ENCODE measurements at regions not wholly inside any gene's neighbourhood (a gene's known extent, or its start where the extent isn't known, plus 50 kb on each side); places are given as distances from the start of the nearest gene placed in this dataset.

DNA sequence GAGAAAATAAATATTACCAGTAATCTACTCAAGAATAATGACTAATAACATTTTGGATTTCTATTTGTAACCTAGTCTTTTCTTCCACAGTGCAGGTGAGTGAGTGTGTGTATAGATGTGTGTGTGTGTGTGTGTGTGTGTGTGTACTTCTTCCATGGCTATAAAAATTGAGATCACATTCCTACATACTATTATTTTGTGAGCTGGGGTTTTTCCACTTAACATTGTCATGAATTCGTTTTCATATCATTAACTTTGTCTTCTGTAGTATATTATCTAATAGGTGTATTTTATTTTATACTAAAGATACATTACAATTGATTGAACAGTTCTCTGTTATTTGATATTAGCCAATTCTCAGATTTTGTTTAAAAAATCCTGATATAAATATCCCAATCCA is 152.4 kb upstream of the TRPC7 start:
- RAD21 ChIA-PET (ENCODE audit: unreplicated experiment) = no interaction called here
- H3K27me3 ChIP-seq (replicated peaks in 1 of 2; ENCODE audit: control insufficient read depth in 2 of 2, insufficient read depth in 2 of 2, low read length in 1 of 2) = no peaks in the 10 kb centered on the region
- BruUV-seq (replicated peaks) = no TSS peak
- in situ Hi-C loops (cut with MboI) (no loop called here), intact Hi-C loops (cut with micrococcal nuclease; ENCODE audit: unreplicated experiment) (no loop called here)
- no peak overlapping the region for H3K27ac ChIP-seq (ENCODE audit: control insufficient read depth, insufficient read depth)
- H3K9me3 ChIP-seq (replicated peaks; ENCODE audit: control insufficient read depth, insufficient read depth, low read length) = no peaks in the 10 kb centered on the region
- SMC1A ChIA-PET (ENCODE audit: uncharacterized antibody, unreplicated experiment) = no interaction called here
- H2AFZ ChIP-seq (ENCODE audit: control insufficient read depth, low read depth, low read length) = no peak overlapping the region
- POLR2A ChIA-PET = no interaction called here
- ATAC-seq = no peak
- no peaks in the 10 kb centered on the region for H3K4me1 ChIP-seq (ENCODE audit: control insufficient read depth, insufficient read depth, low read length)
- H3K9ac ChIP-seq (ENCODE audit: control insufficient read depth, insufficient read depth, low read length) = no peak overlapping the region
- H3K4me3 ChIP-seq = no peak overlapping the region
- H3K79me2 ChIP-seq (ENCODE audit: control insufficient read depth, insufficient read depth, low read length) = no peaks in the 10 kb centered on the region
- no peak for DNase-seq (ENCODE audit: low read depth, low spot score)
- no peaks in the 10 kb centered on the region for H4K20me1 ChIP-seq (ENCODE audit: control insufficient read depth, insufficient read depth)
- H3K4me2 ChIP-seq (ENCODE audit: control insufficient read depth, insufficient read depth) = no peak overlapping the region
- CTCF ChIA-PET = interaction anchor here (0.7 kb wide), 1 partner anchor 13 kb away, joined by 3 read pairs; no protein-coding TSS in a partner anchor
- 0% methylated on average over 1 of the region's 1 CpG for WGBS (ENCODE audit: insufficient coverage, insufficient replicate concordance, low lambda C conversion rate, missing lambda C conversion rate)
- FAIRE-seq = no peak
- TF ChIP-seq DPF2 (IDR thresholded peaks at IDR 0.05) (no peak), YBX1 (IDR thresholded peaks at IDR 0.05) (no peak), MTA2 (IDR thresholded peaks at IDR 0.05; ENCODE audit: low read depth) (no peak), NFYA (IDR thresholded peaks at IDR 0.05; ENCODE audit: borderline replicate concordance, low read depth, low read length) (no peak), FOXK2 (IDR thresholded peaks at IDR 0.05) (no peak), MEF2B (IDR thresholded peaks at IDR 0.05; ENCODE audit: partially characterized antibody, poor library complexity, severe bottlenecking) (no peak), SIN3A (IDR thresholded peaks at IDR 0.05; ENCODE audit: low read depth, low read length) (no peak), GABPA (IDR thresholded peaks at IDR 0.05; ENCODE audit: low read depth) (no peak), NFXL1 (IDR thresholded peaks at IDR 0.05; ENCODE audit: borderline replicate concordance) (no peak), LARP7 (IDR thresholded peaks at IDR 0.05) (no peak), NR2C2 (IDR thresholded peaks at IDR 0.05; ENCODE audit: borderline replicate concordance, control insufficient read depth, insufficient read length, low read depth) (no peak)
- TF ChIP-seq, protein P1, sequence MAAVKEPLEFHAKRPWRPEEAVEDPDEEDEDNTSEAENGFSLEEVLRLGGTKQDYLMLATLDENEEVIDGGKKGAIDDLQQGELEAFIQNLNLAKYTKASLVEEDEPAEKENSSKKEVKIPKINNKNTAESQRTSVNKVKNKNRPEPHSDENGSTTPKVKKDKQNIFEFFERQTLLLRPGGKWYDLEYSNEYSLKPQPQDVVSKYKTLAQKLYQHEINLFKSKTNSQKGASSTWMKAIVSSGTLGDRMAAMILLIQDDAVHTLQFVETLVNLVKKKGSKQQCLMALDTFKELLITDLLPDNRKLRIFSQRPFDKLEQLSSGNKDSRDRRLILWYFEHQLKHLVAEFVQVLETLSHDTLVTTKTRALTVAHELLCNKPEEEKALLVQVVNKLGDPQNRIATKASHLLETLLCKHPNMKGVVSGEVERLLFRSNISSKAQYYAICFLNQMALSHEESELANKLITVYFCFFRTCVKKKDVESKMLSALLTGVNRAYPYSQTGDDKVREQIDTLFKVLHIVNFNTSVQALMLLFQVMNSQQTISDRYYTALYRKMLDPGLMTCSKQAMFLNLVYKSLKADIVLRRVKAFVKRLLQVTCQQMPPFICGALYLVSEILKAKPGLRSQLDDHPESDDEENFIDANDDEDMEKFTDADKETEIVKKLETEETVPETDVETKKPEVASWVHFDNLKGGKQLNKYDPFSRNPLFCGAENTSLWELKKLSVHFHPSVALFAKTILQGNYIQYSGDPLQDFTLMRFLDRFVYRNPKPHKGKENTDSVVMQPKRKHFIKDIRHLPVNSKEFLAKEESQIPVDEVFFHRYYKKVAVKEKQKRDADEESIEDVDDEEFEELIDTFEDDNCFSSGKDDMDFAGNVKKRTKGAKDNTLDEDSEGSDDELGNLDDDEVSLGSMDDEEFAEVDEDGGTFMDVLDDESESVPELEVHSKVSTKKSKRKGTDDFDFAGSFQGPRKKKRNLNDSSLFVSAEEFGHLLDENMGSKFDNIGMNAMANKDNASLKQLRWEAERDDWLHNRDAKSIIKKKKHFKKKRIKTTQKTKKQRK (IDR thresholded peaks at IDR 0.05; ENCODE audit: low read depth, low read length) = no peak
- H3K36me3 ChIP-seq (ENCODE audit: control insufficient read depth in 2 of 2, insufficient read depth in 2 of 2, low read length in 1 of 2) = no peaks in the 10 kb centered on the region

Data from GM12878 (cell line).